ENCODE measurements at regions not wholly inside any gene's neighbourhood (a gene's known extent, or its start where the extent isn't known, plus 50 kb on each side); places are given as distances from the start of the nearest gene placed in this dataset.

DNA sequence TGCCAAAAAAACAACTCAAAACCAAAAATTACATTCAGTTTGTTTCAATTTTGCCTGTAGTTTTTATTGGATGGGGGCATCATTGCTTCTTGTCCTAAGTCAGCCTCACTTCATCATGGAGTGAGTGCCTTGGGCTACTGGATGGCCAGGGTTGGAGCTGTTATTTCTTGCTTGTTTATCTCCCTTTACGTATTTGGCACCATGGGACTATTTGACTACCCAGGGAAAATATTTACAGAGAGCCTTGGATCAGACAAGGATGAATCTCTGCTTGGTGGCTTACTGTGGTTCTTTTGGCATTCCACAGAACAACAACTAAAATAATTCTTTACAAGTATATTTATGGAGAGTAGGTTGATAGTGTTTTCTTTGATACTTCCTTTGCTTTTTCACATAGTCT lies 160.8 kb upstream of the SEL1L start:
- Histone ChIP-seq H3K27ac (no peak overlapping the region), H3K4me1 (no peaks in the 10 kb centered on the region), H3K9me3 (no peaks in the 10 kb centered on the region), H3K4me2 (no peak overlapping the region), H3K4me3 (no peak overlapping the region)
- TF ChIP-seq, protein P1, sequence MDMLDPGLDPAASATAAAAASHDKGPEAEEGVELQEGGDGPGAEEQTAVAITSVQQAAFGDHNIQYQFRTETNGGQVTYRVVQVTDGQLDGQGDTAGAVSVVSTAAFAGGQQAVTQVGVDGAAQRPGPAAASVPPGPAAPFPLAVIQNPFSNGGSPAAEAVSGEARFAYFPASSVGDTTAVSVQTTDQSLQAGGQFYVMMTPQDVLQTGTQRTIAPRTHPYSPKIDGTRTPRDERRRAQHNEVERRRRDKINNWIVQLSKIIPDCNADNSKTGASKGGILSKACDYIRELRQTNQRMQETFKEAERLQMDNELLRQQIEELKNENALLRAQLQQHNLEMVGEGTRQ (IDR thresholded peaks at IDR 0.05): no peak
- TF ChIP-seq, protein P2, sequence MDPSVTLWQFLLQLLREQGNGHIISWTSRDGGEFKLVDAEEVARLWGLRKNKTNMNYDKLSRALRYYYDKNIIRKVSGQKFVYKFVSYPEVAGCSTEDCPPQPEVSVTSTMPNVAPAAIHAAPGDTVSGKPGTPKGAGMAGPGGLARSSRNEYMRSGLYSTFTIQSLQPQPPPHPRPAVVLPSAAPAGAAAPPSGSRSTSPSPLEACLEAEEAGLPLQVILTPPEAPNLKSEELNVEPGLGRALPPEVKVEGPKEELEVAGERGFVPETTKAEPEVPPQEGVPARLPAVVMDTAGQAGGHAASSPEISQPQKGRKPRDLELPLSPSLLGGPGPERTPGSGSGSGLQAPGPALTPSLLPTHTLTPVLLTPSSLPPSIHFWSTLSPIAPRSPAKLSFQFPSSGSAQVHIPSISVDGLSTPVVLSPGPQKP (IDR thresholded peaks at IDR 0.05; ENCODE audit: low read depth, low read length): no peak
- TF ChIP-seq POLR2AphosphoS2 (conservative IDR thresholded peaks at IDR 0.05; ENCODE audit: low read length) (no peak), EHMT2 (IDR thresholded peaks at IDR 0.05; ENCODE audit: low read depth) (no peak), CHD2 (IDR thresholded peaks at IDR 0.05; ENCODE audit: low read length, partially characterized antibody) (no peak), JUNB (IDR thresholded peaks at IDR 0.05) (no peak), TP53 (CRISPR knock-in tag; IDR thresholded peaks at IDR 0.05) (no peak), MAFK (IDR thresholded peaks at IDR 0.05; ENCODE audit: partially characterized antibody) (no peak)
- WGBS (ENCODE audit: missing lambda C conversion rate): 4% methylated on average over 1 of the region's 1 CpG
- ChIA-PET CTCF (no interaction called here), POLR2A (no interaction called here)
- FAIRE-seq (no peak), DNase-seq (ENCODE audit: low read depth in 1 of 2, low spot score in 1 of 2) (no peak), ATAC-seq (no peak)

DNA sequence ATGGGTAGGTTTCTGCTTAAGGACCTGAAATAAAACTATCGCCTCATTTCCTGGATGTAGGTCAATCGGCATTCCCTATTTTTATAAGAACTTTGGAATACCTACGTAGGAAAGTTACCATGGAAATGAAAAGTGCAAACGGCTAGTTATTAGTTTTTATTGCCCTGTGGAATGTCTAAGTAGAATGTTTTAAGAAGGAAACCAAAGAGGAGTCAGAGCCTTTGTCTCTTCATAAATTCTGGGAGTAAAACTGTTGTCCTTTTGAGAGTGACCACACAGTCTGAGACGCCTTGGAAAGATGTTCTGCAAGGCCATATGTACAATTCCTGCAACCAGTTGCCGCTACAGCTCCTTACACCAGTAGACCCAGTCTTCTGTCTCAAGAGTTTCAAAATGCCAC lies 176.0 kb upstream of the SEL1L start:
- Histone ChIP-seq H3K4me1 (no peaks in the 10 kb centered on the region), H3K4me2 (no peak overlapping the region), H3K4me3 (no peak overlapping the region), H3K9me3 (no peaks in the 10 kb centered on the region), H3K27ac (no peak overlapping the region)
- FAIRE-seq: no peak
- CTCF ChIA-PET: interaction anchor here (1.0 to 1.6 kb wide), 3 partner anchors 11 to 52 kb away, joined by 3 to 6 read pairs (median 4); no protein-coding TSS in a partner anchor
- TF ChIP-seq PHF8 (IDR thresholded peaks at IDR 0.05; ENCODE audit: borderline replicate concordance, low read depth): no peak
- no peak for TF ChIP-seq HOXB5 (CRISPR knock-in tag; IDR thresholded peaks at IDR 0.05)
- TF ChIP-seq POLR2A (IDR thresholded peaks at IDR 0.05; ENCODE audit: low read length): no peak
- no peak for TF ChIP-seq BHLHE40 (IDR thresholded peaks at IDR 0.05; ENCODE audit: low read depth, low read length)
- no peak for TF ChIP-seq TP53 (CRISPR knock-in tag; IDR thresholded peaks at IDR 0.05)
- TF ChIP-seq HEYL (CRISPR knock-in tag; IDR thresholded peaks at IDR 0.05): no peak
- TF ChIP-seq, protein P3, sequence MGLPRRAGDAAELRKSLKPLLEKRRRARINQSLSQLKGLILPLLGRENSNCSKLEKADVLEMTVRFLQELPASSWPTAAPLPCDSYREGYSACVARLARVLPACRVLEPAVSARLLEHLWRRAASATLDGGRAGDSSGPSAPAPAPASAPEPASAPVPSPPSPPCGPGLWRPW (IDR thresholded peaks at IDR 0.05): no peak
- no peak for TF ChIP-seq NFE2L2 (conservative IDR thresholded peaks at IDR 0.05; ENCODE audit: low read length)
- TF ChIP-seq MAFK (IDR thresholded peaks at IDR 0.05; ENCODE audit: partially characterized antibody): no peak
- TF ChIP-seq FOSL2 (IDR thresholded peaks at IDR 0.05): no peak
- TF ChIP-seq FOSL2 (CRISPR knock-in tag; IDR thresholded peaks at IDR 0.05): no peak
- no peak for TF ChIP-seq RARB (CRISPR knock-in tag; IDR thresholded peaks at IDR 0.05)
- no peak for TF ChIP-seq ZSCAN20 (CRISPR knock-in tag; IDR thresholded peaks at IDR 0.05)
- TF ChIP-seq, protein P4, sequence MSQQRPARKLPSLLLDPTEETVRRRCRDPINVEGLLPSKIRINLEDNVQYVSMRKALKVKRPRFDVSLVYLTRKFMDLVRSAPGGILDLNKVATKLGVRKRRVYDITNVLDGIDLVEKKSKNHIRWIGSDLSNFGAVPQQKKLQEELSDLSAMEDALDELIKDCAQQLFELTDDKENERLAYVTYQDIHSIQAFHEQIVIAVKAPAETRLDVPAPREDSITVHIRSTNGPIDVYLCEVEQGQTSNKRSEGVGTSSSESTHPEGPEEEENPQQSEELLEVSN (IDR thresholded peaks at IDR 0.05; ENCODE audit: borderline replicate concordance, low read depth): no peak
- TF ChIP-seq ESRRA (IDR thresholded peaks at IDR 0.05; ENCODE audit: borderline replicate concordance, low read length): no peak
- 17% methylated on average over 6 of the region's 6 CpGs for WGBS (ENCODE audit: missing lambda C conversion rate)
- DNase-seq (ENCODE audit: low read depth in 1 of 2, low spot score in 1 of 2): no peak
- no peak for ATAC-seq
- POLR2A ChIA-PET: no interaction called here

DNA sequence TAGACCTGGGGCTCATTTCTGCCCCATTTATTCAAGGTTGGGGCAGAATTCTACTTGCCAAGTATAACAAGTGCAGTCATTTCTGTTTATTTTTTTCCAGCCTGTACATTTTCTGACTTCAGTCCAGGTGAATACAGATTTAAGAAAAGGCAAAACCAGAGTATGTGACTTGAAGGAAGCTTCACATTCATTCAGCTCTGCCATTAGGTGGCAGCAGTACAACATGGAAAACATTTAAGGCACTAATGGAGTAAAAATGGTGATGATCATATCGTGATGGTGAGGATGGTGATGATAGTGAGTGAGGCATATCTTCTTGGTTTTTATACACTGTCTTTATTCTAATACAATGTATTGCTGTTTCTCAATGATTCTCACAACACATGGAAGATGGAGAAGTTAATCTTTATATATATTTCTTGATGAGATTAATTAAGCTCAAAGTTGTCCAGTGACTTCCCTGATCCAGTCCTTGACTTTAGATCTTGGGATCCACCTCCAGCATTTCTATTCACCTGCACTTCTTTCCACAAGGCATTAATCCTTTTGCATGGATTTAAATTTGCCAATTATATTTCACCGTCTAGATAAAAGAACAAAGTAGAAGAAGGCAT lies 176.7 kb upstream of the SEL1L start:
- ChIA-PET CTCF (interaction anchor here (0.7 to 1.6 kb wide), 3 partner anchors 10 to 85 kb away, joined by 3 to 6 read pairs (median 4); no protein-coding TSS in a partner anchor), POLR2A (no interaction called here)
- Histone ChIP-seq H3K4me2 (no peak overlapping the region), H3K27ac (no peak overlapping the region), H3K4me1 (no peaks in the 10 kb centered on the region), H3K9me3 (no peaks in the 10 kb centered on the region), H3K4me3 (no peak overlapping the region)
- 13% methylated on average over 2 of the region's 2 CpGs for WGBS (ENCODE audit: missing lambda C conversion rate)
- peak; percentile 91 for FAIRE-seq
- ATAC-seq: peak in 1 of 2 experiments; percentile 62; a peak in 2 of 6 replicates
- DNase-seq (ENCODE audit: low read depth in 1 of 2, low spot score in 1 of 2): peak; percentile 7 to 41
- TF ChIP-seq JUNB (IDR thresholded peaks at IDR 0.05): no peak
- TF ChIP-seq MAFK (IDR thresholded peaks at IDR 0.05; ENCODE audit: partially characterized antibody): no peak
- no peak for TF ChIP-seq CEBPB (IDR thresholded peaks at IDR 0.05)
- no peak for TF ChIP-seq HDAC2 (IDR thresholded peaks at IDR 0.05)
- TF ChIP-seq RAD21 (conservative IDR thresholded peaks at IDR 0.05 in 1 of 2, IDR thresholded peaks at IDR 0.05 in 1 of 2): peak; percentile 55 to 67
- no peak for TF ChIP-seq CBX8 (IDR thresholded peaks at IDR 0.05)
- no peak for TF ChIP-seq HOXA7 (CRISPR knock-in tag; IDR thresholded peaks at IDR 0.05)
- TF ChIP-seq SMC3 (IDR thresholded peaks at IDR 0.05): peak; percentile 23; the same call in 1 of the 3 replicates
- peak; percentile 45; the same call in 2 of the 3 replicates for TF ChIP-seq CTCF (IDR thresholded peaks at IDR 0.05)
- TF ChIP-seq, protein P5, sequence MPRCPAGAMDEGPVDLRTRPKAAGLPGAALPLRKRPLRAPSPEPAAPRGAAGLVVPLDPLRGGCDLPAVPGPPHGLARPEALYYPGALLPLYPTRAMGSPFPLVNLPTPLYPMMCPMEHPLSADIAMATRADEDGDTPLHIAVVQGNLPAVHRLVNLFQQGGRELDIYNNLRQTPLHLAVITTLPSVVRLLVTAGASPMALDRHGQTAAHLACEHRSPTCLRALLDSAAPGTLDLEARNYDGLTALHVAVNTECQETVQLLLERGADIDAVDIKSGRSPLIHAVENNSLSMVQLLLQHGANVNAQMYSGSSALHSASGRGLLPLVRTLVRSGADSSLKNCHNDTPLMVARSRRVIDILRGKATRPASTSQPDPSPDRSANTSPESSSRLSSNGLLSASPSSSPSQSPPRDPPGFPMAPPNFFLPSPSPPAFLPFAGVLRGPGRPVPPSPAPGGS (IDR thresholded peaks at IDR 0.05): no peak
- TF ChIP-seq NR3C1 (IDR thresholded peaks at IDR 0.05): no peak
- no peak for TF ChIP-seq ZFP36 (IDR thresholded peaks at IDR 0.05; ENCODE audit: borderline replicate concordance, partially characterized antibody)
